HepG2 (cell line): ENCODE measurements at regions not wholly inside any gene's neighbourhood (a gene's known extent, or its start where the extent isn't known, plus 50 kb on each side); places are given as distances from the start of the nearest gene placed in this dataset.

Experiments
- ATAC-seq: fragments of 200-7000 bp; cut with Tn5 transposase; 3 replicates; pipeline ENCODE4 v1.9.1; 2020; ENCODE audit warnings: mild to moderate bottlenecking, moderate library complexity
- BruUV-seq: library from RNA; stranded (reverse); fragments of 400-500 nt; replicated peaks from 2 replicates; lab custom pipeline; 2021; lab: Mats Ljungman, UMichigan
- CTCF ChIA-PET: fragments of 300-600 bp; formaldehyde crosslinking; extraction: SDS; loops from one replicate; lab custom pipeline; 2021; ENCODE audit warnings: low total read pairs, inconsistent platforms, low intra/inter-chr PET ratio; lab: Yijun Ruan, JAX
- POLR2A ChIA-PET: fragments of 350-600 bp; sonication (Branson Sonifier 250); formaldehyde crosslinking; loops from one replicate; lab custom pipeline; 2020; ENCODE audit warnings: antibody characterized with exemption, inconsistent platforms; lab: Yijun Ruan, JAX
- DNase-seq: peaks from one replicate; pipeline ENCODE4 v3.0.0-alpha.2; 2015; ENCODE audit warnings: low spot score
- FAIRE-seq: peaks from 3 replicates; lab custom pipeline; 2011; peaks lifted over from hg19 to GRCh38; lab: Jason Lieb, UNC
- H2AFZ ChIP-seq: one replicate; pipeline ENCODE4 v1.6.1; 2011; ENCODE audit warnings: low read length, inconsistent platforms
- H3K27ac ChIP-seq: fragments of 300-600 bp; 3 replicates; pipeline ENCODE4 v1.8.0; 2011; ENCODE audit warnings: mixed run types, mild to moderate bottlenecking, mixed read lengths, low read length, inconsistent platforms; ENCODE audit not compliant: insufficient read depth; ENCODE audit errors: extremely low read length
- H3K27me3 ChIP-seq, 2 experiments: fragments of 200-600 bp in 1 of 2; 2 replicates in 1 of 2; 3 replicates in 1 of 2; pipeline versions ENCODE4 v1.6.0 to v1.8.0; 2011; ENCODE audit warnings: low read length in 2 of 2, mild to moderate bottlenecking in 2 of 2, moderate library complexity in 2 of 2, inconsistent platforms in 1 of 2; ENCODE audit not compliant: insufficient read depth in 2 of 2, control insufficient read depth in 1 of 2
- H3K36me3 ChIP-seq, 2 experiments: fragments of 200-600 bp in 1 of 2; replicated peaks in 1 of 2; 2 replicates in 1 of 2; 3 replicates in 1 of 2; pipeline versions ENCODE4 v1.5.1 to v1.8.0; 2011; ENCODE audit warnings: low read length in 2 of 2, inconsistent platforms in 1 of 2; ENCODE audit not compliant: insufficient read depth in 2 of 2, control insufficient read depth in 1 of 2
- H3K4me1 ChIP-seq: 2 replicates; pipeline ENCODE4 v1.5.1; 2012; ENCODE audit warnings: low read length, inconsistent platforms; ENCODE audit not compliant: insufficient read depth
- H3K4me2 ChIP-seq: 2 replicates; pipeline ENCODE4 v1.6.0; 2011; ENCODE audit warnings: low read depth, low read length, inconsistent platforms
- H3K4me3 ChIP-seq, 3 experiments: fragments of 200-600 bp in 1 of 3; sonication (generic), shearing (Covaris generic) in 1 of 3; replicated peaks in 1 of 3; 2 replicates each; pipeline ENCODE4 v1.5.1; 2011 to 2016; ENCODE audit warnings: low read length in 3 of 3, inconsistent platforms in 2 of 3, low read depth in 2 of 3, mild to moderate bottlenecking in 2 of 3, control low read depth in 1 of 3, mixed read lengths in 1 of 3; ENCODE audit not compliant: insufficient read depth in 1 of 3
- H3K79me2 ChIP-seq: one replicate; pipeline ENCODE4 v1.6.1; 2011; ENCODE audit warnings: low read length, inconsistent platforms; ENCODE audit not compliant: insufficient read depth
- H3K9ac ChIP-seq: 2 replicates; pipeline ENCODE4 v1.6.0; 2011; ENCODE audit warnings: mild to moderate bottlenecking, low read depth, low read length, inconsistent platforms; ENCODE audit not compliant: insufficient read depth
- H3K9me3 ChIP-seq: 2 replicates; pipeline ENCODE4 v1.5.1; 2012; ENCODE audit warnings: mild to moderate bottlenecking, low read length
- H4K20me1 ChIP-seq: 2 replicates; pipeline ENCODE4 v1.6.0; 2011; ENCODE audit warnings: inconsistent platforms, mild to moderate bottlenecking, low read length, moderate library complexity; ENCODE audit not compliant: insufficient read depth
- HDAC2 ChIP-seq: sonication (generic); formaldehyde crosslinking; IDR thresholded peaks from 2 replicates; pipeline ENCODE4 v1.4.0; 2020; ENCODE audit warnings: missing genetic modification reagents
- MAFK ChIP-seq, 2 experiments: IDR thresholded peaks in 1 of 2; conservative IDR thresholded peaks in 1 of 2; 2 replicates each; pipeline ENCODE4 v1.6.1; 2011; ENCODE audit warnings: improper control_type of control experiment in 2 of 2, low read length in 2 of 2
- MIER3 ChIP-seq: IDR thresholded peaks from 2 replicates; pipeline ENCODE4 v1.6.1; 2016; ENCODE audit warnings: missing compliant biosample characterization, borderline replicate concordance
- RBM39 ChIP-seq: fragments of 200-400 bp; formaldehyde crosslinking; IDR thresholded peaks from one replicate; pipeline ENCODE4 v1.6.1; 2018; ENCODE audit warnings: antibody characterized with exemption, mild to moderate bottlenecking, low read depth, low read length; ENCODE audit not compliant: poor library complexity, severe bottlenecking
- SAP130 ChIP-seq: IDR thresholded peaks from 2 replicates; pipeline ENCODE4 v1.6.1; 2016; ENCODE audit warnings: low read depth
- SIX4 ChIP-seq: sonication (generic); formaldehyde crosslinking; IDR thresholded peaks from 2 replicates; pipeline ENCODE4 v1.4.0; 2020; ENCODE audit warnings: missing genetic modification reagents
- SMAD3 ChIP-seq: sonication (generic); formaldehyde crosslinking; IDR thresholded peaks from 2 replicates; pipeline ENCODE4 v1.4.0; 2020; ENCODE audit warnings: missing genetic modification reagents
- ZNF678 ChIP-seq: sonication (generic); formaldehyde crosslinking; IDR thresholded peaks from 2 replicates; pipeline ENCODE4 v1.4.0; 2020; ENCODE audit warnings: mild to moderate bottlenecking, missing genetic modification reagents
- ZNF816 ChIP-seq: sonication (generic); formaldehyde crosslinking; IDR thresholded peaks from 2 replicates; pipeline ENCODE4 v1.8.0; 2022; ENCODE audit warnings: missing genetic modification reagents, mild to moderate bottlenecking, borderline replicate concordance
- whole genome bisulfite sequencing: methylation state at CpG from one replicate; pipeline ENCODE4 v1.1.6; 2017; ENCODE audit warnings: low lambda C conversion rate; 5-methylcytosine and 5-hydroxymethylcytosine counted together
- in situ Hi-C: cut with HindIII; loops from 2 replicates; pipeline ENCODE4 v1.10.0; 2017; ENCODE audit warnings: low pct_unique_long_range_greater_than_20kb; ENCODE audit not compliant: extremely low pct_ligation_motif_present
- intact Hi-C: fragments of 100-400 bp; cut with micrococcal nuclease; formaldehyde crosslinking; loops from one replicate; pipeline ENCODE4 v1.10.0; 2022; ENCODE audit not compliant: unreplicated experiment
- TF ChIP-seq, protein P1 (sequence below): sonication (generic); formaldehyde crosslinking; IDR thresholded peaks from 2 replicates; pipeline ENCODE4 v1.8.0; 2022; ENCODE audit warnings: missing genetic modification reagents, mild to moderate bottlenecking, moderate library complexity, borderline replicate concordance
- TF ChIP-seq, protein P2 (sequence below): sonication (generic); formaldehyde crosslinking; IDR thresholded peaks from 2 replicates; pipeline ENCODE4 v1.8.0; 2022; ENCODE audit warnings: missing genetic modification reagents, mild to moderate bottlenecking, inconsistent platforms, borderline replicate concordance

DNA sequence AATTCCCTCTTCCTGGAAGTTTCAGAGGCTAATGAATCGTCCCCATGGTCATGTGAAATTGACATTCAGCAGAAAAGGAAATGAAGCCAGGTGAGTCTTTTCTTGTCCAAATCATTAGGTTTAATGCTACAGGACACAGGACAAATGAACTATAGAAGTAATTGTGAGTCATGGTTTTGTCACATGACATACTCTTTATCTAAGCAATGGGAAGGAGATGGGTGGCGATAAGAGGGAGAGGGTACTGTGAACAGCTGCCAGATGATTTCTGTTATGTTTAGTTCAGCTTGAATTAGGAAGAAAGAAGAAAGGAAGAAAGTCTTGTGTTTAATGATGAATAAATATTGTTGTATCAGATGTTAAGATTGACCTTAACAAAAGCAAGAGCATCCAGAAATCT lies 515.4 kb upstream of the ZNF717 start:
- Histone ChIP-seq H3K27ac (no peak overlapping the region), H2AFZ (no peak overlapping the region), H3K79me2 (no peaks in the 10 kb centered on the region), H3K4me1 (no peaks in the 10 kb centered on the region), H3K36me3 (no peaks in the 10 kb centered on the region), H3K4me2 (no peak overlapping the region), H3K27me3 (no peaks in the 10 kb centered on the region), H4K20me1 (no peaks in the 10 kb centered on the region), H3K9ac (no peak overlapping the region), H3K9me3 (no peaks in the 10 kb centered on the region), H3K4me3 (no peak overlapping the region)
- FAIRE-seq (no peak), ATAC-seq (no peak), DNase-seq (no peak)
- BruUV-seq: no TSS peak
- in situ Hi-C loops: no loop called here
- TF ChIP-seq SMAD3 (CRISPR knock-in tag) (no peak), MIER3 (CRISPR knock-in tag) (no peak), MAFK (conservative IDR thresholded peaks at IDR 0.05 in 1 of 2, IDR thresholded peaks at IDR 0.05 in 1 of 2; ENCODE audit: low read length in 2 of 2) (no peak), SIX4 (CRISPR knock-in tag) (no peak), ZNF816 (no peak), ZNF678 (CRISPR knock-in tag) (no peak), RBM39 (no peak), HDAC2 (no peak), SAP130 (no peak)
- TF ChIP-seq, protein P1, sequence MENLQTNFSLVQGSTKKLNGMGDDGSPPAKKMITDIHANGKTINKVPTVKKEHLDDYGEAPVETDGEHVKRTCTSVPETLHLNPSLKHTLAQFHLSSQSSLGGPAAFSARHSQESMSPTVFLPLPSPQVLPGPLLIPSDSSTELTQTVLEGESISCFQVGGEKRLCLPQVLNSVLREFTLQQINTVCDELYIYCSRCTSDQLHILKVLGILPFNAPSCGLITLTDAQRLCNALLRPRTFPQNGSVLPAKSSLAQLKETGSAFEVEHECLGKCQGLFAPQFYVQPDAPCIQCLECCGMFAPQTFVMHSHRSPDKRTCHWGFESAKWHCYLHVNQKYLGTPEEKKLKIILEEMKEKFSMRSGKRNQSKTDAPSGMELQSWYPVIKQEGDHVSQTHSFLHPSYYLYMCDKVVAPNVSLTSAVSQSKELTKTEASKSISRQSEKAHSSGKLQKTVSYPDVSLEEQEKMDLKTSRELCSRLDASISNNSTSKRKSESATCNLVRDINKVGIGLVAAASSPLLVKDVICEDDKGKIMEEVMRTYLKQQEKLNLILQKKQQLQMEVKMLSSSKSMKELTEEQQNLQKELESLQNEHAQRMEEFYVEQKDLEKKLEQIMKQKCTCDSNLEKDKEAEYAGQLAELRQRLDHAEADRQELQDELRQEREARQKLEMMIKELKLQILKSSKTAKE (CRISPR knock-in tag): no peak
- TF ChIP-seq, protein P2, sequence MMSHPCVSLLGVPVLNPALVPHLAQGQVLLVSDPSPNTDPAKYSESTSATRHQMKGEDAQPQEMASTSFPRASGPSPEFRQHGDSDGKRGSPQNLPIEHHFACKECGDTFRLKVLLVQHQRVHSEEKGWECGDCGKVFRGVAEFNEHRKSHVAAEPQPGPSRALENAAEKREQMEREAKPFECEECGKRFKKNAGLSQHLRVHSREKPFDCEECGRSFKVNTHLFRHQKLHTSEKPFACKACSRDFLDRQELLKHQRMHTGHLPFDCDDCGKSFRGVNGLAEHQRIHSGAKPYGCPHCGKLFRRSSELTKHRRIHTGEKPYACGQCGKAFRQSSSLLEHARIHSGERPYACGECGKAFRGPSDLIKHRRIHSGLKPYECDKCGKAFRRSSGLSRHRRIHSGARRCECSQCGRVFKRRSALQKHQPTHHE: no peak
- POLR2A ChIA-PET: no interaction called here
- 0% methylated on average over 2 of the region's 2 CpGs for WGBS
- intact Hi-C loops: no loop called here
- CTCF ChIA-PET: no interaction called here
